HG02763 (cell line): ENCODE measurements at regions not wholly inside any gene's neighbourhood (a gene's known extent, or its start where the extent isn't known, plus 50 kb on each side); places are given as distances from the start of the nearest gene placed in this dataset.
"Not testable (repeated sequence)": the region's sequence is repeated elsewhere in the genome, so short reads cannot be mapped to it uniquely, and the experiment has no call there.

Experiments
- ATAC-seq: cut with Tn5 transposase; IDR thresholded peaks from one replicate; pipeline ENCODE4 v1.9.1; 2021; ENCODE audit warnings: mild to moderate bottlenecking, moderate library complexity; ENCODE audit not compliant: unreplicated experiment

- no peak for ATAC-seq
Measured at GRCh38 chr3:159038405-159038804, 236.6 kb downstream of the MFSD1 start.

GRCh38 chr3:159039286-159039685 lies 237.4 kb downstream of the MFSD1 start:
- no peak for ATAC-seq

DNA sequence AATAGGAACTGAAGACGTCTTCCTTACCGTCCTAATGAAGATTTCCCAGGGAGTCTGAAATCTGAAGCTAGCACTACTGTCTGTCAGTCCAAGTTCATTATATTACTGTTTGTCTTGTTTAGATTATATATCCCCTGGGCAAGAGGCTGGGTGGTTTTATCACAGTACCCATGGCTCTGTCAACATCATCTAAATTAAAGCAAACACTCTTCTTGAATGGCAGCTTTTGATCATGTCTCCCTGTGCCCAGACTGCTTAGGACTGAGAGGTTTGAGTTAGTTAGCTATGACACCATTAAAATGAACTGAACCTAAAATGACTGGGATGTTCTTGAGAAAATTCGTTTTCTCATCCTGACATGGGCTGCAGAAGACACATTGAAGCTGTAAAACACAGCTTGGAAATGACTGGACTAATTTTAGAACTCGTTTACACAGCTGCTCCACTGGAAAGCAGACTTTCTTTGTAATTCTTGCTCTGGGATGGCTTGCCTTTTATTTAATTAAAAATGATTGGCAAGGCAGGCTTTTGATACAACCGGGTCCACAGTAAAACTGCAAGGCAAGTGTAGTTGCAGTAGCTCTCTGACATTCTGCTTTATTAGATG lies 243.5 kb downstream of the MFSD1 start:
- no peak for ATAC-seq

DNA sequence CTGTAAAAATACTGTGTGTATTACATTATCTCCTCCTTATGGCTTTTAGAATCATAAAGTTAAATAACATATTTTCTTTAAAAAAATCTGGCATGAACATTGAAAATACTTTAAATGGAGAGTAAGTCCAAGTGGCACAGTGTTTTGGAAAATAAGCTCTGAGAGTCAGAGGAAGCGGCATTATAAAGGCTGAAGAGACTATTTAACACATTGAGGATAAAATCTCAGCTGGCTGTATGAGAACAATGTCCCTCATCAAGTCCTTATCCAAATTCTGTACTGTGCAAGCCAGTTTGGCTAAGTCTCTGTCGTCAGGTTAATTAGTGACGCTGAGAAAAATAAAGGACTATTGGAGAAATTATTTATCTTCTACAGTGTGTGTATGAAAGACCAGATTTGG lies 245.5 kb downstream of the MFSD1 start:
- ATAC-seq = no peak

- ATAC-seq = not testable (repeated sequence)
Measured at GRCh38 chr3:159052494-159052893, 250.6 kb downstream of the MFSD1 start.

GRCh38 chr3:159057621-159058020 lies 255.8 kb downstream of the MFSD1 start:
- no peak for ATAC-seq

- no peak for ATAC-seq
Measured at GRCh38 chr3:159058859-159059258, 257.0 kb downstream of the MFSD1 start.

GRCh38 chr3:159059395-159059794 lies 257.5 kb downstream of the MFSD1 start:
- ATAC-seq = no peak

- no peak for ATAC-seq
Measured at GRCh38 chr3:159062734-159063410, 261.0 kb downstream of the MFSD1 start.

- ATAC-seq = no peak
Measured at GRCh38 chr3:159069091-159069490, 267.2 kb downstream of the MFSD1 start, which contains the start of gene IQCJ. TSS of gene IQCJ (plus strand) at chr3:159069319.

GRCh38 chr3:159069866-159070425 lies 268.1 kb downstream of the MFSD1 start:
- no peak for ATAC-seq

- ATAC-seq = no peak
Measured at GRCh38 chr3:159074756-159075701, 273.2 kb downstream of the MFSD1 start.

- no peak for ATAC-seq
Measured at GRCh38 chr3:159077860-159078259, 276.0 kb downstream of the MFSD1 start.

DNA sequence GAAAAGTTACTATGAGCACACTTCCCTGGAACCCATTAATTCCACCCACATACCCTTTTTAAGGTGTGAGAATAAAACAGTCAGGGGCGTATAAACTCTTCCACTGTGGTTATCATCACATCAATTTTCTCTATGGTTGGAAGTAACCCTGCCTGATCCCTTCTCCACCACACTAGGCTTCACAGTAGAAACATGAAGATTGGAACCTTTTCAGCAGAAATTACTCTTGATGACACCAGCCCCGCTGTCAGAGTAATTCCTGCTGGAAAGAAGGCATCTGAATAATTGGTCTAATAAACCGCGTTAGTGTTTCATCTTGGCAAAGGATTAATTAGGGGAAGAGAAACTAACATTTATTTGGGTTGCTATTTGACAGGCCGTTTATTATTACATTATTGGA lies 278.4 kb downstream of the MFSD1 start:
- ATAC-seq = no peak

GRCh38 chr3:159080821-159081220 lies 279.0 kb downstream of the MFSD1 start:
- ATAC-seq = no peak

DNA sequence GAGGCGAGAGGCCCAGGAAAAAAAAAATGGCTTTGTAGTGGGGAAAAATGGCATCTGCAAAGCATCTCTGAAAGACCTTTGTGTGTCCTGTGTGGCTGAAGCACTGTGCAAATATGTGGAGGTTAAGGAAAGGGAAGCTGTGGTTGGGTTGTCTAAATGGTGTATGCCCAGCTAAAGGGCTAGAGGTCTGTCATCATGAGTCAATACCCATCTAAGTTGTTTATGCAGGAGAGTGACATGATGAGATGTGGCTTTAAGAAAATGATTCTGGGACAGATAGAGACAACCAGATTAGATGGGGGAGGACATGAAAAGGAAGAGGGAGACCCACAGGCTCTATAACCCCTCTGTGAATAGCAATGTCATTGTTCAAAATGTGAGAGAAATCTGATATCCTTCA lies 280.7 kb downstream of the MFSD1 start:
- ATAC-seq = no peak

DNA sequence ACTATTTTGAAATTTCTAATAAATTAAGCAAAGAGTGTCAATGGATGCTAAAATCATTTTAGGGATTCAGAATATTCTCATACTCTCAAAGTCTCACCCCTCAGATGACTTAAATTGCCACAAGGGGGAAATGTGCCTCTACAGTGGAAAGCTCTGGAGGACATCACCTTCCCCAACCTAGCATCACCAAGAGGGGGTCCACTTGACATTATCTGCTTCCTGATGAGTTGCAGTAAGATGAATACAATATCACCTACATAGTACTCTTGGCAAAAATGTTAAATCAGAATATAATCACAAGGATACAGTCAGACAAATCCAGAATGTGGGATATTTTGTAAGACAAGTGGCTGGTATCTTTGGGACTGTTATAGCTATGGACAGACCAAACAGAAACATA lies 290.1 kb downstream of the MFSD1 start:
- no peak for ATAC-seq

- ATAC-seq = no peak
Measured at GRCh38 chr3:159102001-159102400, 300.1 kb downstream of the MFSD1 start.

DNA sequence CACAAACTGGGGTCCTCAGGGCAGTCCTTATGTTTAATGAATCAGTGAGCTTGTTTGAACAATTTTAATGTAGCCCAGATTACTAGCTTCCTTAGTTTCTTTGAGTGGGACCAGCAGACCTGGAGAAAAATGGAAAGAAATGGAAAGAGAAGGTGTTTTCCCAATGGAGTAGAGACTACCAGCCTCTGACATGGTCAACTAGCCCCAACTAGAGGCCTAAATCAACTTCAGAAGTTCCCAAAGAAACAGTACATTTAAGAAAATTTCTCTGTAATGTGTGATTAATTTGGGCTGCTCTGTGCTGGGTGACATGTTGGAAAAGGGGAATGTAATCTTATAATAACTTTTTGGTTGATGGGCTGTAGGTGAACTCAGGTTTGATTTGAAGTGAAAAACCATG lies 310.9 kb downstream of the MFSD1 start:
- no peak for ATAC-seq

- ATAC-seq = no peak
Measured at GRCh38 chr3:159113221-159113875, 311.5 kb downstream of the MFSD1 start.

- no peak for ATAC-seq
Measured at GRCh38 chr3:159114582-159114981, 312.7 kb downstream of the MFSD1 start.
